EL (cell line): ENCODE measurements at regions not wholly inside any gene's neighbourhood (a gene's known extent, or its start where the extent isn't known, plus 50 kb on each side); places are given as distances from the start of the nearest gene placed in this dataset.
"Not testable (repeated sequence)": the region's sequence is repeated elsewhere in the genome, so short reads cannot be mapped to it uniquely, and the experiment has no call there.

ENCODE experiments used
- DNase-seq: peaks from one replicate; pipeline ENCODE4 v3.0.0-alpha.2; 2016

- no peak for DNase-seq
Measured at GRCh38 chr2:66240286-66240685, 194.6 kb upstream of the MEIS1 start.

- no peak for DNase-seq
Measured at GRCh38 chr2:66239655-66240054, 195.3 kb upstream of the MEIS1 start.

DNA sequence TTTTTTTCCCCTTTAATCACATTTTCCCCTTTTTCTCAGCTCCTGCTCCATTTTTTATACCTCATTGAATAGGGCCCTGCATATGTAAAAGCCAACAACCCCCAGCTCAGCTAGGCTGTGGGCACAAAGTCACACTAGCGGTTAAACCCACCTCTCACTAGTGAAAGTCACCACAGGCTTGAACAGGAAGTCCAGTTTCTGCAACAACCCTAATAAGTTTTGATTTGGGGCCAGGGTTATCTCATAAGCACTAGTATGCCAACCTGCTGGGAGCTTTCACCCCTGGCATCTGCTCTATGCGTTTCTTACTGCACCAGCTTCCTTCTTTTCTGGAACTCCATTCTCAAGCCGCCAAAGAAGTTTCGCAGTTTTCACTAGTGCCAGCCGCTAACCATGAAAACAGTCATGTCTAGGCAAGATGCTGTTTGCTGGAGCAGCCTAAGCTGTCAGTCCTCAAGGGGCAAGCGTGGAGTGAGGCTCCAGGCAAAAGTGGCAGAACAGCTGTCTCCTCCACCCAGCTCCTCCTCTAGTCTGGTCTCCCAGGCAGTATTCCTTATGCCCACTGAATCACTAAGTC, 197.0 kb upstream of the MEIS1 start:
- DNase-seq = no peak

DNA sequence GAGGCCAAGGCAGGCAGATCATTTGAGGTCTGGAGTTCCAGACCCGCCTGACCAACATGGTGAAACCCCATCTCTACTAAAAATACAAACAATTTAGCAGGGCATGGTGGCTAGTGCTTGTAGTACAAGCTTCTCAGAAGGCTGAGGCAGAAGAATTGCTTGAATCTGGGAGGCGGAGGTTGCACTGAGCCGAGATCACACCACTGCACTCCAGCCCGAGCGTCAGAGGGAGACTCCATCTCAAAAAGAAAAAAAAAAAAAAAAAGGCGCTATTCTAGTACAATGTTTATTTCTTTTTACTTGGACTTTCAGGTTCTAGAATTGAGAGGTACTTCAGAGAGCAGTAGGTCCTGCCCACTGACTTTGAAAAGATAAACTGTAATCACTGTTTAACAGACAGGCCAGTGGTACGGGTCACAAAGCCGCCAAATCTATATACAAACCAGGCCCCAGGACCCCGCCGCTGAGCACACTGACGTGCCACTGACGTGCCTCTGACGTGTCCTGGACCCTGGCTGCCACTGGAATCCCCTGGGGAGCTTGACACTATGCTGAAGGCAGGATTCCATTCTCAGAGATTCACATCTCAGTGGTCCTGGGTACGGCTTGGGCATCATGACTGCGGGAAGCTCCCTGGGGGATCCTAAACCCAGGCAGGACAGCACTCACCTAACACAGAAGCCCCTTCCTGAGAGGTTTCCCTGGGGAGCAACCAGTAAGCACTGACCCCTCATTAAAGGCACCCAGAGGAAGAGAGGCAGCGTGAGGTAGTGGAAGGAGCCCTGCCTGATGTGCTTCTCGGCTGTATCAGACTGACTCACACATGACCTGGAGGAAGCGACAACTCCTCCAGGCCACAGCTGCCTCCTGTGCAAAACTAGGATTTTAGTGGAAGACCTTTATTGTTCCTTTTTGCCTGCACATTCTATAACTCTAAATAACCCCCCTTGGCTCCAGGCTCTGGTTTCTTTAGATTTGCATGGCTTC, 197.8 kb upstream of the MEIS1 start:
- DNase-seq = no peak

DNA sequence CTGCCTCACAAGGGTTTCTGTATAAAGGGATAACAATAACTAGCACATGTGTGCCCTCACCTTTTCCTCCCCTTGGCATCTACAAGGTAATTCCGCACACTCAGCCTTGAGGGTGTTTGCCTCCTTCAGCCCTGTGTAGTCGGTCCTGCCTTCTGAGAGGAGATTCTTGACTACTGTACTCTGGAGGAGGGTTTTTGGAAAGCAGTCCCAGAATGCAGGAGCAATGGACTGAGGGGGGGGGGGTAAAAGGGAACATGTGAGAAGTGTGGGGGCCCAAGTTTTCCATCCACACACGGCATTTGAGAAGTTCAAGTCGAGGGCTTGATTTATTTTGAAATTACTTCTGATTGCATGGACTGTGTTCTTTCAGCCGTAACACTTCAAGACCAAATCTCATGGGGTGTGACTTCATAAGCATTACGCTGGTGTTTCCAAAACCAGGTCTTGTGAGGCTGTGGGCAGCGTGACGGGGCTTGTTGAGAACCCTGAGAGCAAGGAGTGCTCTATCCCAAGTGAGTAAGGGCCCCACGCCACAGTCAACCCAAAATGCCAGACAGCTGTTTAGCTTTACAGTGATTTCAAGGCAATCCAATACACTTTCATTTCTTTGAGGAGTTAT, 198.7 kb upstream of the MEIS1 start:
- DNase-seq = no peak

GRCh38 chr2:66235428-66235827, 199.5 kb upstream of the MEIS1 start:
- no peak for DNase-seq

DNA sequence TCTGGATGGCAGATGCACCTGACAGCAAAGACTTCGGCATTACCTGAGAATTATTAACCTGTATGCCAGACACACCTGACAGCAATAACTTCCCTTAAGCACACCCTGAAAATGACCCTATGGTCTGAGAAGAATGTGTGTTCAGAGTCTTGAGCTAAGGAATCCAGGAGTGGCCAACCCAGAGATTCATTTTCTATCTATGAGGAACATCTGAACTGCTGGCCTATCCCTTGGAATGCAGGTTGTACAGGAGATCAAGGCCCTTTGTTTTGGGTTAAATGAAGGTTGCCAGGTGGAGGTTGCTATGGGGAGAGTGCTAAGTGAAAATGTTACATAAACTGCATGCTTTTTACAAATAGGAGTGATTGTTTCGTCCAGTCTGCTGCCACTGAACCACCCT, 200.9 kb upstream of the MEIS1 start:
- DNase-seq = no peak

GRCh38 chr2:66228128-66228547, 206.8 kb upstream of the MEIS1 start:
- DNase-seq = no peak

DNA sequence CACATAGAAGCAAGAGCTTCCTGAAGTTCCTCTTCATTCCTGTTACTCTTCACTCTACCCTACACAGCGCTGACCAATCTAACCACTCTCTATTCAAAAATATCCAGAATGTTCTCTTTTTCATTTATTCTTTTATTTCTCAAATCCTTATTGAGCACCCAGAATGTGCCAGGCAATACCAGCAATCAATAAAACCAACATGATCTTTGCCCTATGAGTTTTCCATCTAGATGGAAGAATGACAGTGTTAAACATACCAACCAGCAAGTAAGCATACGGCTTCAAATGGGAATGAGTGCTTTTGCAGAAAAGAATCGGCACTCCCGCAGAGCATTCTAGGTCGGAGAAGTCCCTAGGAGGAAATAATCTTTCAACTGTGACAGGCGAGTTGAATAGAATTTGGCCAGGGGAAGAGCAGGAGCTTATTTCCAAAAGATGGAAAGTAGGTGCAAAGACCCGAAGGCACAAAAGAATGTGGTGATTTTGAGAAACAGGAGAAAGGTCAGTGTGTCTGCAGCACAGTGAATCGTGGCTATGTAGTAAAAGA, 217.8 kb upstream of the MEIS1 start:
- DNase-seq = no peak

- no peak for DNase-seq
Measured at GRCh38 chr2:66212749-66213148, 222.2 kb upstream of the MEIS1 start.

- DNase-seq = no peak
Measured at GRCh38 chr2:66202586-66202985, 232.3 kb upstream of the MEIS1 start.

DNA sequence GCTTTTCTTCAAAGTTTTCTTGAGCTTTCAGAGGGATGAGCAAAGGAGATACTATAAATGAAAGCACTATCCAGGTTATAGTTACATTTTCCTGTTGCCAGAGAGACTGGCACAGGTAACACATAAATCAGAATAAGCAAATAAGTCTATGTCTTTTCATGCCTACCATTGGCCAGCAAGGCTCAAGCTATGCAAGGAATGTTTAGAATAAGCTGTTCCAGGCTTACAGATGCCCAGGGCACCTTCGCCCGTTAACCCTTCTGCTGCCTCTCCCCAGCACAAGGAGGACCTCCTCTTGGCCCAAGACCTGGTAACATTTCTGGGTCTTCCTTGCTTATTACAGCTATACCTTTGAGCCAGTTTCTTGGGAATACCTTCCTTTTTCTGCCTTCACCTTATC, 233.7 kb upstream of the MEIS1 start:
- DNase-seq = no peak

- DNase-seq = no peak
Measured at GRCh38 chr2:66198873-66199272, 236.1 kb upstream of the MEIS1 start.

GRCh38 chr2:66192888-66193287, 242.0 kb upstream of the MEIS1 start:
- DNase-seq = no peak

DNA sequence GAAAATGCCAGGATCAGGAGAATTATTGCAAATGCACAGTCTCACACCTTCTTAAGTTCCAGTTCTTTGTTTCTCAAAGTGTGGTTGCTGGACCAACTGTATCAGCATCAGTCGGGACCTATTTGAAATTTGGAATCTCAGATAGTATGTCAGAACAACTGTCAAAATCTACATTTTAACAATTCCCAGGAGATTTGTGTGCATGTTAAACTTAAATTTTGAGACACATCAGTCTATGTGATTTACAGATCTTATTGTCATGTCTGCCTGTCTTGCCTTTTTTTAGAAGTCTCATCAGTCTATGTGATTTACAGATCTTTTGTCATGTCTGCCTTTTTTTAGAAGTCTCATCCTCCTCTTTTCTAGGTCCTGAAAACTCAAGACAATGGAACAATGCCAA, 243.6 kb upstream of the MEIS1 start:
- no peak for DNase-seq

DNA sequence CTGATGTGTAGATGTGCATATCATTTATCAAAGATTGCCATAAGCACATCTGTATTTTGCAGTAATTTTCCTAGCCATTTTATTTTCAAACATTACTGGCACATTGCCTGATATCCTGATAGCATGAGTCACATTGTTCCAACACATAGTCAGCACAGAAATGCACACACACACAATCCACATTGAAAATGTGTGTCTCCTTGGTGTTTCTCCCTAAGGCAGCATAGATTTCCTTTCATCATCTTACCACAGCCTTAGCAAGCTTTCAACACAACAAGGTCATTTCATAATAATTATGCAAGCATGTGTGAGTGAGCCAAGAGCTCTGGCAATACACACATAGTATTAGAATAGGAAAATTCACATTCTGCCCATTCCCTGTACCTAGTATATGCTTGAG, 245.4 kb upstream of the MEIS1 start:
- no peak for DNase-seq

- no peak for DNase-seq
Measured at GRCh38 chr2:66186537-66186936, 248.4 kb upstream of the MEIS1 start.

DNA sequence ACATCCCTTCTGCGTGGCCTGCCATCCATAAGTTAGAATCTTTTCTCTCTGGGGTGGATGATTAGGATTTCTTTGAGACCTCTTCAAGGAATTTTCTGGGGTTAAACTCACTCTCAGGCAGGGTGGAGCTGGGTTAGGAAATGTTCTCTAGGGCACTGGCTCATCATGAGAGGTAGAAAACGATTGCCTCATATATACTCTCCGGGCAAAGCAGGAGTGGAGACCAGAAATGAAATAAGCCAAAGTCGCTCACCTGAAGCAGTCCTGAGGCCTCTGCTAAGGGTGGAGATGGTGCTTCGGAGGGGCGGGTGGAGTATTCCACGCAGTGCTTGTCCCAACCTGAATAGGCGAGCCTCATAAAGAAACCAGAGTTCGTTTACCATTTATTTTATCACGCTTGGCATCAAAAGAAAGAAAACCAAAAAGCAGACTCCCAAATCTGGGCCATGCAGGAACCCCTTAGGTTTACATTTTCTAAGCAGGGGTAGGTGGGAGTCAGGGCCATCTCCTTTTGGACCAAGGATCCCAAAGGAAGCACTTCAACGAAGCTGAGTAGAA, 249.3 kb upstream of the MEIS1 start:
- no peak for DNase-seq

DNA sequence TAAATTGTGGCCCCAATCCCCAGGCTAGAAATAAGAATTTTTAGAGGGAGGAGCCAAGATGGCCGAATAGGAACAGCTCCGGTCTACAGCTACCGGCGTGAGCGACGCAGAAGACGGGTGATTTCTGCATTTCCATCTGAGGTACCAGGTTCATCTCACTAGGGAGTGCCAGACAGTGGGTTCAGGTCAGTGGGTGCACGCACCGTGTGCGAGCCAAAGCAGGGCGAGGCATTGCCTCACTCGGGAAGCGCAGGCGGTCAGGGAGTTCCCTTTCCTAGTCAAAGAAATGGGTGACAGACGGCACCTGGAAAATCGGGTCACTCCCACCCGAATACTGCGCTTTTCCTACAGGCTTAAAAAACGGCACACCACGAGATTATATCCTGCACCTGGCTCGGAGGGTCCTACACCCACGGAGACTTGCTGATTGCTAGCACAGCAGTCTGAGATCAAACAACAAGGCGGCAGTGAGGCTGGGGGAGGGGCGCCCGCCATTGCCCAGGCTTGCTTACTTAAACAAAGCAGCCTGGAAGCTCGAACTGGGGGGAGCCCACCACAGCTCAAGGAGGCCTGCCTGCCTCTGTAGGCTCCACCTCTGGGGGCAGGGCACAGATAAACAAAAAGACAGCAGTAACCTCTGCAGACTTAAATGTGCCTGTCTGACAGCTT, 257.7 kb upstream of the MEIS1 start:
- not testable (repeated sequence) for DNase-seq

DNA sequence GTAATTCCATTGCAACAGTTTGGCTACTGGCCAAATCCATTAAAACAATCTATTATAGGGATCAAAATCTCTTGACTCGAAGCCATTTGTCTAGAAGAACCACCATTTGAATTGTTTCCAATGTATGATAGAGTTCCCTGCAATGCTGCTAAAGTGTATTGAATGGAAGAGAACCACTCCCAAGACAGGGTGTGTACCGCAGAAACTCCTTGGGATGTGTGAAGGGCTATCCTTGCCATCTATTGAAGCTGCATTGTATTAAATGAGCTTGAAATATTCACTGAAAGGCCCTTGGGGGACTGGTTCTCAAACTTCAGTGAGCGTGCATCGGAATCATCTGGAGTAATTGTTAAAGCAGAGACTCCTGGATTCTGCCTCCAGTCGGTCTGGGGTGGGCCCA, 260.4 kb upstream of the MEIS1 start:
- DNase-seq = no peak

- DNase-seq = no peak
Measured at GRCh38 chr2:66173645-66174044, 261.3 kb upstream of the MEIS1 start.

DNA sequence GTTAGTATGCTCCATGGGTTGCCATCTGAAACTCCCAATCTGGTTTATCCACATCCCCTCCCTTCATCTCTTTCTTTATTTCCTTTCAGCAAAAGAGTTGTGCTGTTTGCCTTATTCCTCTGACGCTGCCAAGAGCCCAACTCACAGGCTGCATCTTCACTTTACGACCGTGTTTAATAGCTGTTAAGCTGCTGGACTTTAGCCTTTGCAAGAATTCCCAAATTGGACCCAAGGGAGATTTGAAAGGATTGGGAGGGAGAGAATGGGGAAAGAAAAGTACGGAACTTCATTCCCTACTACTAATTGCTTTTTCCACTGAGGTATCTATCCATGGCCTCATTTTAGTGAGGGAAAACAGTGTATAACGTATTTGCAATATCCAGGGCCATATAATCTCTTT, 263.4 kb upstream of the MEIS1 start:
- DNase-seq = no peak
